GM12878 (cell line): ENCODE measurements at regions not wholly inside any gene's neighbourhood (a gene's known extent, or its start where the extent isn't known, plus 50 kb on each side); places are given as distances from the start of the nearest gene placed in this dataset.

Experiments
- ATAC-seq: fragments of 200-7000 bp; cut with Tn5 transposase; 3 replicates; pipeline ENCODE4 v1.9.1; 2020; ENCODE audit warnings: mild to moderate bottlenecking, moderate library complexity
- BruUV-seq: library from RNA; stranded (reverse); fragments of 400-500 nt; replicated peaks from 2 replicates; lab custom pipeline; 2021; lab: Mats Ljungman, UMichigan
- CTCF ChIA-PET: fragments of 300-600 bp; sonication (Branson Sonifier 250); formaldehyde crosslinking; extraction: SDS; loops from one replicate; lab custom pipeline; 2021; ENCODE audit warnings: inconsistent platforms; lab: Yijun Ruan, JAX
- POLR2A ChIA-PET: fragments of 350-600 bp; formaldehyde crosslinking; extraction: SDS; loops from one replicate; lab custom pipeline; 2021; ENCODE audit warnings: inconsistent platforms; lab: Charles Lee
- RAD21 ChIA-PET: fragments of 300-600 bp; sonication (Branson Sonifier 250); formaldehyde crosslinking; loops from one replicate; lab custom pipeline; 2023; ENCODE audit warnings: antibody characterized with exemption; ENCODE audit not compliant: unreplicated experiment; lab: Charles Lee
- SMC1A ChIA-PET: fragments of 300-600 bp; sonication (Branson Sonifier 250); formaldehyde crosslinking; loops from one replicate; lab custom pipeline; 2023; ENCODE audit not compliant: unreplicated experiment, uncharacterized antibody; lab: Charles Lee
- DNase-seq: peaks from one replicate; pipeline ENCODE4 v3.0.0-alpha.2; 2011; ENCODE audit warnings: low read depth, low spot score
- FAIRE-seq: peaks from 3 replicates; lab custom pipeline; 2011; peaks lifted over from hg19 to GRCh38; lab: Jason Lieb, UNC
- H2AFZ ChIP-seq: 2 replicates; pipeline ENCODE4 v1.6.0; 2011; ENCODE audit warnings: low read depth, low read length, control low read depth; ENCODE audit not compliant: control insufficient read depth
- H3K27ac ChIP-seq: 2 replicates; pipeline ENCODE4 v1.5.1; 2011; ENCODE audit warnings: control low read depth; ENCODE audit not compliant: control insufficient read depth, insufficient read depth
- H3K27me3 ChIP-seq, 2 experiments: replicated peaks in 1 of 2; 2 replicates each; pipeline versions ENCODE4 v1.6.0 to v1.6.1; 2011; ENCODE audit warnings: low read length in 1 of 2; ENCODE audit not compliant: control insufficient read depth in 2 of 2, insufficient read depth in 2 of 2
- H3K36me3 ChIP-seq, 2 experiments: 2 replicates each; pipeline ENCODE4 v1.5.1; 2011; ENCODE audit warnings: low read length in 1 of 2; ENCODE audit not compliant: control insufficient read depth in 2 of 2, insufficient read depth in 2 of 2
- H3K4me1 ChIP-seq: 2 replicates; pipeline ENCODE4 v1.6.1; 2011; ENCODE audit warnings: mild to moderate bottlenecking, low read length, moderate library complexity, mixed read lengths; ENCODE audit not compliant: control insufficient read depth, insufficient read depth
- H3K4me2 ChIP-seq: 2 replicates; pipeline ENCODE4 v1.6.0; 2011; ENCODE audit warnings: control low read depth; ENCODE audit not compliant: control insufficient read depth, insufficient read depth
- H3K4me3 ChIP-seq: fragments of 200-600 bp; sonication (generic); 2 replicates; pipeline ENCODE4 v1.5.1; 2016
- H3K79me2 ChIP-seq: 2 replicates; pipeline ENCODE4 v1.6.0; 2011; ENCODE audit warnings: low read length; ENCODE audit not compliant: control insufficient read depth, insufficient read depth
- H3K9ac ChIP-seq: 2 replicates; pipeline ENCODE4 v1.8.0; 2011; ENCODE audit warnings: low read length, control low read depth, mixed read lengths; ENCODE audit not compliant: control insufficient read depth, insufficient read depth
- H3K9me3 ChIP-seq: replicated peaks from 3 replicates; pipeline ENCODE4 v1.5.1; 2011; ENCODE audit warnings: mild to moderate bottlenecking, low read length; ENCODE audit not compliant: control insufficient read depth, insufficient read depth
- H4K20me1 ChIP-seq: 2 replicates; pipeline ENCODE4 v1.6.0; 2011; ENCODE audit not compliant: control insufficient read depth, insufficient read depth
- CEBPB ChIP-seq, 2 experiments: fragments of 150-350 bp in 1 of 2; IDR thresholded peaks; 2 replicates each; pipeline ENCODE4 v1.6.1; 2012 to 2014; ENCODE audit warnings: low read depth in 2 of 2, low read length in 2 of 2, borderline replicate concordance in 1 of 2, inconsistent platforms in 1 of 2
- E2F8 ChIP-seq: fragments of 450-650 bp; IDR thresholded peaks from 2 replicates; pipeline ENCODE4 v1.6.1; 2018; ENCODE audit warnings: mild to moderate bottlenecking, low read depth, moderate library complexity; ENCODE audit not compliant: partially characterized antibody
- E4F1 ChIP-seq: fragments of 450-650 bp; IDR thresholded peaks from 2 replicates; pipeline ENCODE4 v1.6.1; 2018; ENCODE audit warnings: borderline replicate concordance, mild to moderate bottlenecking; ENCODE audit not compliant: partially characterized antibody
- GATAD2B ChIP-seq: fragments of 450-650 bp; conservative IDR thresholded peaks from 2 replicates; pipeline ENCODE4 v1.6.1; 2017; ENCODE audit warnings: low read depth, mild to moderate bottlenecking, moderate library complexity
- HCFC1 ChIP-seq: fragments of 150-350 bp; IDR thresholded peaks from 2 replicates; pipeline ENCODE4 v1.6.1; 2014; ENCODE audit warnings: low read length
- PML ChIP-seq: IDR thresholded peaks from 2 replicates; pipeline ENCODE4 v1.6.1; 2012; ENCODE audit warnings: low read length, inconsistent platforms
- POU2F2 ChIP-seq: IDR thresholded peaks from 3 replicates; pipeline ENCODE4 v1.6.1; 2011; ENCODE audit warnings: low read depth, mild to moderate bottlenecking, low read length, borderline replicate concordance
- SRF ChIP-seq, 2 experiments: IDR thresholded peaks; 2 replicates each; pipeline ENCODE4 v1.6.1; 2011; ENCODE audit warnings: low read depth in 2 of 2, low read length in 2 of 2, mild to moderate bottlenecking in 1 of 2, moderate library complexity in 1 of 2
- WGBS: methylation state at CpG from one replicate; pipeline ENCODE4 v1.1.6; 2016; ENCODE audit warnings: low lambda C conversion rate; ENCODE audit not compliant: insufficient replicate concordance, insufficient coverage; ENCODE audit errors: missing lambda C conversion rate; 5-methylcytosine and 5-hydroxymethylcytosine counted together
- in situ Hi-C: fragments of 300-500 bp; cut with MboI; formaldehyde crosslinking; loops from 9 replicates; pipeline ENCODE4 v1.14.3; 2018; ENCODE audit warnings: mixed read lengths
- intact Hi-C: fragments of 100-400 bp; cut with micrococcal nuclease; formaldehyde crosslinking; loops from one replicate; pipeline ENCODE4 v1.14.2; 2022; ENCODE audit not compliant: unreplicated experiment

- H4K20me1 ChIP-seq = no peaks in the 10 kb centered on the region; the same call in 1 of the 2 replicates
- ChIA-PET RAD21 (no interaction called here), SMC1A (interaction anchor here (0.7 kb wide), 1 partner anchor 9 kb away, joined by 3 read pairs; no protein-coding TSS in a partner anchor), POLR2A (no interaction called here), CTCF (no interaction called here)
- H2AFZ ChIP-seq = no peak overlapping the region
- H3K4me2 ChIP-seq = no peak overlapping the region
- H3K4me3 ChIP-seq = no peak overlapping the region
- in situ Hi-C loops (no loop called here), intact Hi-C loops (no loop called here)
- 0% methylated on average over 1 of the region's 1 CpG for WGBS
- no peaks in the 10 kb centered on the region for H3K9me3 ChIP-seq
- ATAC-seq = no peak
- no peak for DNase-seq
- no peaks in the 10 kb centered on the region for H3K36me3 ChIP-seq
- BruUV-seq = no TSS peak
- TF ChIP-seq GATAD2B = no peak
- no peak for FAIRE-seq
- no peaks in the 10 kb centered on the region for H3K4me1 ChIP-seq
- no peak overlapping the region for H3K27ac ChIP-seq
- H3K27me3 ChIP-seq = peaks cover 16 to 19% of the 10 kb centered on the region in 2 experiments
- H3K79me2 ChIP-seq = no peaks in the 10 kb centered on the region
- H3K9ac ChIP-seq = no peak overlapping the region
Observed at GRCh38 chr10:100683004-100683403, 62.4 kb upstream of the PAX2 start.

GRCh38 chr10:100683545-100684300, 61.7 kb upstream of the PAX2 start:
- Histone ChIP-seq H3K36me3 (no peaks in the 10 kb centered on the region), H3K4me3 (no peak overlapping the region), H4K20me1 (no peaks in the 10 kb centered on the region; the same call in 1 of the 2 replicates), H3K4me1 (no peaks in the 10 kb centered on the region), H3K4me2 (no peak overlapping the region), H3K9ac (no peak overlapping the region), H3K9me3 (no peaks in the 10 kb centered on the region), H3K27ac (no peak overlapping the region), H2AFZ (no peak overlapping the region), H3K79me2 (no peaks in the 10 kb centered on the region), H3K27me3 (peaks cover 16 to 19% of the 10 kb centered on the region in 2 experiments)
- intact Hi-C loops = no loop called here
- in situ Hi-C loops = no loop called here
- POLR2A ChIA-PET = no interaction called here
- no TSS peak for BruUV-seq
- DNase-seq (no peak), FAIRE-seq (no peak), ATAC-seq (no peak)
- RAD21 ChIA-PET = interaction anchor here (0.7 kb wide), 1 partner anchor 202 kb away, joined by 3 read pairs; no protein-coding TSS in a partner anchor
- CTCF ChIA-PET = no interaction called here
- SMC1A ChIA-PET = interaction anchor here (0.7 kb wide), 1 partner anchor 10 kb away, joined by 3 read pairs; no protein-coding TSS in a partner anchor
- WGBS = 3% methylated on average over 7 of the region's 14 CpGs
- TF ChIP-seq E4F1 (no peak), HCFC1 (no peak), POU2F2 (no peak), CEBPB (IDR thresholded peaks at IDR 0.05; ENCODE audit: borderline replicate concordance in 1 of 2, low read depth in 2 of 2, low read length in 2 of 2) (no peak), SRF (IDR thresholded peaks at IDR 0.05; ENCODE audit: low read depth in 2 of 2, low read length in 2 of 2) (no peak), E2F8 (no peak), PML (no peak)
